22Rv1 (cell line): ENCODE measurements at regions not wholly inside any gene's neighbourhood (a gene's known extent, or its start where the extent isn't known, plus 50 kb on each side); places are given as distances from the start of the nearest gene placed in this dataset.
"Not testable (repeated sequence)": the region's sequence is repeated elsewhere in the genome, so short reads cannot be mapped to it uniquely, and the experiment has no call there.

ENCODE experiments used
- CTCF ChIP-seq: fragments of 450-650 bp; IDR thresholded peaks from 2 replicates; pipeline ENCODE4 v1.5.1; 2017; ENCODE audit warnings: mild to moderate bottlenecking
- ZFX ChIP-seq: fragments of 450-650 bp; IDR thresholded peaks from 2 replicates; pipeline ENCODE4 v1.6.1; 2017; ENCODE audit warnings: antibody characterized with exemption, borderline replicate concordance

GRCh38 chr6:9680727-9681126, 734.1 kb downstream of the TFAP2A start:
- not testable (repeated sequence) for TF ChIP-seq CTCF, ZFX
